ENCODE measurements at regions not wholly inside any gene's neighbourhood (a gene's known extent, or its start where the extent isn't known, plus 50 kb on each side); places are given as distances from the start of the nearest gene placed in this dataset.
"Not testable (repeated sequence)": the region's sequence is repeated elsewhere in the genome, so short reads cannot be mapped to it uniquely, and the experiment has no call there.

GRCh38 chr10:124262971-124263370, 155.8 kb downstream of the OAT start:
- no peak for DNase-seq

GRCh38 chr10:124262234-124262865, 156.4 kb downstream of the OAT start:
- DNase-seq, result no peak

- DNase-seq, result no peak
These were observed 159.4 kb downstream of the OAT start for GRCh38 chr10:124259139-124259825.

GRCh38 chr10:124257781-124258180, 160.9 kb downstream of the OAT start:
- DNase-seq, result no peak

- DNase-seq, result no peak
These were observed 162.6 kb downstream of the OAT start for GRCh38 chr10:124256151-124256550.

- DNase-seq, result no peak
These were observed 162.2 kb upstream of the CHST15 start for GRCh38 chr10:124255556-124255955.

GRCh38 chr10:124254490-124254889, 161.1 kb upstream of the CHST15 start:
- no peak for DNase-seq

GRCh38 chr10:124253006-124253405, 159.6 kb upstream of the CHST15 start:
- no peak for DNase-seq

GRCh38 chr10:124252097-124252715, 158.8 kb upstream of the CHST15 start:
- no peak for DNase-seq

- no peak for DNase-seq
These were observed 158.1 kb upstream of the CHST15 start for GRCh38 chr10:124251317-124252065.

GRCh38 chr10:124250506-124250905, 157.1 kb upstream of the CHST15 start:
- no peak for DNase-seq

- no peak for DNase-seq
These were observed 156.5 kb upstream of the CHST15 start for GRCh38 chr10:124249812-124250432.

GRCh38 chr10:124249196-124249595, 155.8 kb upstream of the CHST15 start:
- no peak for DNase-seq

- DNase-seq, result no peak
These were observed 155.0 kb upstream of the CHST15 start for GRCh38 chr10:124248056-124249045.

- DNase-seq, result no peak
These were observed 152.5 kb upstream of the CHST15 start for GRCh38 chr10:124245806-124246440.

- no peak for DNase-seq
These were observed 151.8 kb upstream of the CHST15 start for GRCh38 chr10:124245191-124245590.

GRCh38 chr10:124244256-124244877, 151.0 kb upstream of the CHST15 start:
- no peak for DNase-seq

GRCh38 chr10:124243702-124244121, 150.3 kb upstream of the CHST15 start:
- no peak for DNase-seq

- no peak for DNase-seq
These were observed 149.4 kb upstream of the CHST15 start for GRCh38 chr10:124242791-124243190.

- no peak for DNase-seq
These were observed 149.0 kb upstream of the CHST15 start for GRCh38 chr10:124242365-124242764.

GRCh38 chr10:124241510-124241909, 148.1 kb upstream of the CHST15 start:
- DNase-seq, result not testable (repeated sequence)
